Activated CD4-positive, alpha-beta memory T cell treated with anti-CD3 and anti-CD28 coated beads, Interleukin-2, amount 10 ng/mL, durations not matched to agents 7 days and 5 days (primary cell): ENCODE measurements at regions not wholly inside any gene's neighbourhood (a gene's known extent, or its start where the extent isn't known, plus 50 kb on each side); places are given as distances from the start of the nearest gene placed in this dataset.
"Not testable (repeated sequence)": the region's sequence is repeated elsewhere in the genome, so short reads cannot be mapped to it uniquely, and the experiment has no call there.

ENCODE experiments used
- CTCF ChIA-PET: fragments of 350-600 bp; sonication (Branson Sonifier 250); formaldehyde crosslinking; loops from one replicate; lab custom pipeline; 2021; ENCODE audit warnings: antibody characterized with exemption, inconsistent platforms; lab: Charles Lee
- POLR2A ChIA-PET: fragments of 350-600 bp; sonication (Branson Sonifier 250); formaldehyde crosslinking; loops from one replicate; lab custom pipeline; 2021; ENCODE audit warnings: antibody characterized with exemption; lab: Charles Lee
- DNase-seq: peaks from one replicate; pipeline ENCODE4 v3.0.0-alpha.2; 2020
- H3K27ac Mint-ChIP-seq: one replicate; pipeline ENCODE4 v1.8.0; 2021; ENCODE audit warnings: mild to moderate bottlenecking, mixed read lengths
- H3K27me3 Mint-ChIP-seq: one replicate; pipeline ENCODE4 v1.8.0; 2021; ENCODE audit warnings: mixed read lengths
- H3K36me3 Mint-ChIP-seq: one replicate; pipeline ENCODE4 v1.8.0; 2021; ENCODE audit warnings: low read depth, mixed read lengths
- H3K4me1 Mint-ChIP-seq: one replicate; pipeline ENCODE4 v1.8.0; 2021; ENCODE audit warnings: mixed read lengths
- H3K4me3 Mint-ChIP-seq: one replicate; pipeline ENCODE4 v1.8.0; 2021; ENCODE audit warnings: mild to moderate bottlenecking, mixed read lengths
- H3K9me3 Mint-ChIP-seq: one replicate; pipeline ENCODE4 v1.8.0; 2021; ENCODE audit warnings: mixed read lengths

- H3K4me3 Mint-ChIP-seq, H3K36me3 Mint-ChIP-seq, H3K27ac Mint-ChIP-seq, CTCF ChIA-PET, H3K4me1 Mint-ChIP-seq, POLR2A ChIA-PET, DNase-seq, H3K27me3 Mint-ChIP-seq, H3K9me3 Mint-ChIP-seq: not testable (repeated sequence)
Observed at GRCh38 chr2:87428452-87429130, 319.3 kb upstream of the PLGLB2 start.

GRCh38 chr2:87429206-87429930, 318.5 kb upstream of the PLGLB2 start:
- POLR2A ChIA-PET, H3K4me1 Mint-ChIP-seq, H3K27me3 Mint-ChIP-seq, DNase-seq, H3K36me3 Mint-ChIP-seq, H3K4me3 Mint-ChIP-seq, H3K27ac Mint-ChIP-seq, H3K9me3 Mint-ChIP-seq, CTCF ChIA-PET: not testable (repeated sequence)

DNA sequence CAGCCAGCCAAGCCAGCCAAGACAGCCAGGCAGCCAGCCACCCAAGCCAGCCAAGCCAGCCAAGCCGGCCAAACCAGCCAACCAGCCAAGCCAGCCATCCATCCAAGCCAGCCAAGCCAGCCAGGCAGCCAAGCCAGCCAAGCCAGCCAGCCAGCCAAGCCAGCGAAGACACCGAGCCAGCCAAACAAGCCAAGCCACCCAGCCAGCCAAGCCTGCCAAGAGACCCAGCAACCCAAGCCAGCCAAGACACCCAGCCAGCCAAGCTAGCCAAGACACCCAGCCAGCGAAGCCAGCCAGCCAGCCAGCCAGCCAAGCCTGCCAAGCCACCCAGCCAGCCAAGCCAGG, 318.0 kb upstream of the PLGLB2 start:
- H3K27ac Mint-ChIP-seq, H3K36me3 Mint-ChIP-seq, H3K27me3 Mint-ChIP-seq, H3K4me3 Mint-ChIP-seq, CTCF ChIA-PET, H3K4me1 Mint-ChIP-seq, DNase-seq, H3K9me3 Mint-ChIP-seq, POLR2A ChIA-PET: not testable (repeated sequence)

- DNase-seq, H3K27me3 Mint-ChIP-seq, H3K9me3 Mint-ChIP-seq, H3K4me1 Mint-ChIP-seq, CTCF ChIA-PET, H3K36me3 Mint-ChIP-seq, H3K4me3 Mint-ChIP-seq, H3K27ac Mint-ChIP-seq, POLR2A ChIA-PET: not testable (repeated sequence)
Observed at GRCh38 chr2:87431051-87431450, 316.8 kb upstream of the PLGLB2 start.

GRCh38 chr2:87432711-87433453, 315.0 kb upstream of the PLGLB2 start:
- DNase-seq, H3K4me1 Mint-ChIP-seq, H3K27me3 Mint-ChIP-seq, H3K27ac Mint-ChIP-seq, CTCF ChIA-PET, H3K4me3 Mint-ChIP-seq, H3K9me3 Mint-ChIP-seq, POLR2A ChIA-PET: not testable (repeated sequence)
- H3K36me3 Mint-ChIP-seq = peaks cover 10% of the 10 kb centered on the region

DNA sequence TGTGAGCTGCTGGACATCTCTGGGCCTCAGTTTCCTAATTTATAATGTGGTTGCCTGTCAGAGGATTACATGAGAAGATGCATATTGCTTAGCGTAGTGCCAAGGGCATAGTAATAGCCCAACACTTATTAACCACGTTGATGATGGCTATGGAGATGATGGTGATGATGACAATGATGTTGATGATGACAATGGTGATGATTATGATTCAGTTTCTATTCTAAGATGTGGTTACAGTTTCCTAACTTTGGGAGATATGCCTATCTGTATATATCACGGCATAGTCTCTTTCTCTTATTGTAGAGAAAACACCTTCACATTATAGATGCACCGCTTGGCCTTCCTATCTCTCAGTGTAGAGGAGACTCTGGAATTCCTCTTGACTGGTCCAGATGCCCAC, 311.9 kb upstream of the PLGLB2 start:
- Mint-ChIP-seq H3K4me1 (peaks cover 10% of the 10 kb centered on the region), H3K36me3 (peaks cover 10% of the 10 kb centered on the region)
- POLR2A ChIA-PET, DNase-seq, H3K27me3 Mint-ChIP-seq, H3K9me3 Mint-ChIP-seq, H3K27ac Mint-ChIP-seq, H3K4me3 Mint-ChIP-seq, CTCF ChIA-PET: not testable (repeated sequence)

GRCh38 chr2:87437701-87438260, 310.1 kb upstream of the PLGLB2 start:
- CTCF ChIA-PET, POLR2A ChIA-PET, H3K36me3 Mint-ChIP-seq, H3K9me3 Mint-ChIP-seq, DNase-seq, H3K27ac Mint-ChIP-seq, H3K4me3 Mint-ChIP-seq, H3K27me3 Mint-ChIP-seq: not testable (repeated sequence)
- peaks cover 26% of the 10 kb centered on the region for H3K4me1 Mint-ChIP-seq

GRCh38 chr2:87438780-87439454, 309.0 kb upstream of the PLGLB2 start:
- POLR2A ChIA-PET, H3K36me3 Mint-ChIP-seq, DNase-seq, H3K27ac Mint-ChIP-seq, CTCF ChIA-PET, H3K4me3 Mint-ChIP-seq, H3K27me3 Mint-ChIP-seq, H3K9me3 Mint-ChIP-seq: not testable (repeated sequence)
- peaks cover 34% of the 10 kb centered on the region for H3K4me1 Mint-ChIP-seq

GRCh38 chr2:87439617-87440204, 308.2 kb upstream of the PLGLB2 start:
- H3K27me3 Mint-ChIP-seq, H3K4me3 Mint-ChIP-seq, DNase-seq, POLR2A ChIA-PET, H3K27ac Mint-ChIP-seq, CTCF ChIA-PET, H3K9me3 Mint-ChIP-seq, H3K36me3 Mint-ChIP-seq: not testable (repeated sequence)
- H3K4me1 Mint-ChIP-seq = peaks cover 38% of the 10 kb centered on the region

DNA sequence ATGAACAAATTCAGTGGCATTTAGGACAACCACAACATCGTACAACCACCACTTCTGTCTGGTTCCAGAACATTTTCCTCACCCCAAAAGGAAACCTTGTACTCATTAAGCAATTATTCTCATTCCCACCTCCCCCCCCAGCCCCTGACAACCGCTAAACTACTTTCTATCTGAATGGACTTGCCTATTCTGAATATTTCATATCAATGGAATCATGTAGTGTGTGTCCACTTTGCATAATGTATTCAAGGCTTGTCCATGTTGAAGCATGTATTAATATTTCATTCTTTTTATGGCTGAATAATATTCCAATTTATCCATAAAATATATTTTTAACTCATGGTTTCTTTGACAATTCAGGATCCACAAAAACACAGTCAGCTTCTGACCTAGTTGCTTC, 307.2 kb upstream of the PLGLB2 start:
- POLR2A ChIA-PET, H3K4me3 Mint-ChIP-seq, CTCF ChIA-PET, H3K27me3 Mint-ChIP-seq, H3K9me3 Mint-ChIP-seq, DNase-seq: not testable (repeated sequence)
- Mint-ChIP-seq H3K4me1 (peaks cover 46% of the 10 kb centered on the region), H3K27ac (peak overlapping the region; percentile 65), H3K36me3 (peaks cover 15% of the 10 kb centered on the region)

DNA sequence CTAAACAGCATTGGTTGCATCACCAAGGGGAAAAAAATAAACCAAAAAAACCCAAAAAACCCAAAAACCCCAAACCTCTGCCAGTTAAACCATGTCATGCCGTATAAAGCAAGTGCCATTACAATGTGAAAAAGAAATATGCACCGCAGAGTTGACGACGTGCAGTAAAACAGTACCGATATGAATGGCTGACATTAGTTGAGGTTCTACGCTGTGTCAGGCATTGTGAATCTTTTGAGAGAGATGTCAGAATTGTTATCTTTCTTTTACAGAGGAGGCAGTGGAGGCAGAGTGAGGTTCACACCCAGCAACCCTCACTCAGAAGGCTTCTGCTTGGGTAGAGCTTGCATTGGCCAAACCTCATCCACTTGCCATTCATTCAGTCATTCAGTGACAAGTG, 306.5 kb upstream of the PLGLB2 start:
- peak overlapping the region; percentile 66 for H3K27ac Mint-ChIP-seq
- CTCF ChIA-PET, POLR2A ChIA-PET, H3K9me3 Mint-ChIP-seq, H3K27me3 Mint-ChIP-seq, H3K4me3 Mint-ChIP-seq, DNase-seq: not testable (repeated sequence)
- peaks cover 15% of the 10 kb centered on the region for H3K36me3 Mint-ChIP-seq
- H3K4me1 Mint-ChIP-seq = peaks cover 47% of the 10 kb centered on the region

DNA sequence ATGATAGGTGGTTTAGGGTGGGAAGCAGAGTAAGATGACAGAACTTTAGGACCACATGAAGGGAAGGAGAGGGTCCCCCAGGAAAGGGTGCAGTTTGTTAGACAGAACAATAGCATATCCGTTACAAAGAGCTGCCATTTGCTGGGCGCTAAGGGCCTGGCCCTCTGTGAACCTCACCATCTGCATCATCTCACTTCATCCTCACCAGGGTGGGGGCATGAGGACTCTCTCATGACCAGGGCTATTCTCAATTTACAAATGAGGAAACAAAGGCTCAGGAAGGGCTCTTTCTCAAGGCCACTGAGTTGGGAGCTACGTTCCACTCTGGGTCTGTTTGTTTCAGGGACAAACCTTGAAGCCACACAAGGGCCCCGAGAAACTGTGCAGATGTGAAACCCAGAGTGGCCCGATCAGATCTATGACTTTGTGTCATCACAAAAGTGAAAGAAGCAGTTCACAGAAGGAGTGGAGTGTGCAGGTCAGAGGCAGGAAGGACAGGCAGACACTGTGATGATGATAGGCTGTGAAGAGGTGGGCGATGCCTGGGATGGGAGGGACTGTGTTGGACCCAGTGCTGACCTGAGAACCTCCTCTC, 304.8 kb upstream of the PLGLB2 start:
- Mint-ChIP-seq H3K4me3 (peak overlapping the region; percentile 39), H3K4me1 (peaks cover 51% of the 10 kb centered on the region), H3K36me3 (peaks cover 12% of the 10 kb centered on the region), H3K27ac (peak overlapping the region; percentile 90)
- H3K9me3 Mint-ChIP-seq, POLR2A ChIA-PET, CTCF ChIA-PET, H3K27me3 Mint-ChIP-seq: not testable (repeated sequence)
- DNase-seq = peak; percentile 64
